DOHH2 (cell line): ENCODE measurements at regions not wholly inside any gene's neighbourhood (a gene's known extent, or its start where the extent isn't known, plus 50 kb on each side); places are given as distances from the start of the nearest gene placed in this dataset.

ENCODE experiments used
- H3F3A ChIP-seq: fragments of 200-600 bp; sonication (generic), shearing (Covaris generic); 2 replicates; pipeline ENCODE4 v1.6.0; 2016; ENCODE audit warnings: antibody characterized with exemption, mild to moderate bottlenecking; ENCODE audit not compliant: control insufficient read depth, insufficient read depth
- H3K27ac ChIP-seq: fragments of 200-600 bp; sonication (generic); 2 replicates; pipeline ENCODE4 v1.5.1; 2014; ENCODE audit warnings: low read depth, mild to moderate bottlenecking, low read length, moderate library complexity
- H3K27me3 ChIP-seq: fragments of 200-600 bp; sonication (generic); 2 replicates; pipeline ENCODE4 v1.6.1; 2014; ENCODE audit warnings: mild to moderate bottlenecking, low read length, mixed read lengths; ENCODE audit not compliant: control insufficient read depth
- H3K36me3 ChIP-seq: fragments of 200-600 bp; sonication (generic); 2 replicates; pipeline ENCODE4 v1.6.1; 2014; ENCODE audit warnings: mild to moderate bottlenecking, low read length, moderate library complexity, mixed read lengths; ENCODE audit not compliant: control insufficient read depth
- H3K4me1 ChIP-seq: fragments of 200-600 bp; sonication (generic); 2 replicates; pipeline ENCODE4 v1.6.1; 2014; ENCODE audit warnings: mild to moderate bottlenecking, low read length, mixed read lengths; ENCODE audit not compliant: control insufficient read depth
- H3K4me2 ChIP-seq: fragments of 200-600 bp; sonication (generic); 2 replicates; pipeline ENCODE4 v1.6.0; 2014; ENCODE audit warnings: mild to moderate bottlenecking, low read length, moderate library complexity
- H3K4me3 ChIP-seq: fragments of 200-600 bp; sonication (generic); 2 replicates; pipeline ENCODE4 v1.5.1; 2014; ENCODE audit warnings: mild to moderate bottlenecking, low read length, mixed read lengths
- H3K79me2 ChIP-seq: fragments of 200-600 bp; sonication (generic); 2 replicates; pipeline ENCODE4 v1.6.1; 2014; ENCODE audit warnings: mild to moderate bottlenecking, low read length, mixed read lengths; ENCODE audit not compliant: control insufficient read depth
- H3K9me2 ChIP-seq: fragments of 200-600 bp; sonication (generic); replicated peaks from 2 replicates; pipeline ENCODE4 v1.6.1; 2014; ENCODE audit warnings: mild to moderate bottlenecking, low read length, mixed read lengths; ENCODE audit not compliant: control insufficient read depth
- H3K9me3 ChIP-seq: fragments of 200-600 bp; sonication (generic); 2 replicates; pipeline ENCODE4 v1.6.1; 2014; ENCODE audit warnings: antibody characterized with exemption, low read length, mixed read lengths; ENCODE audit not compliant: control insufficient read depth, insufficient read depth
- H4K20me1 ChIP-seq: fragments of 200-600 bp; sonication (generic); 2 replicates; pipeline ENCODE4 v1.6.0; 2014; ENCODE audit warnings: low read depth, mild to moderate bottlenecking, antibody characterized with exemption, low read length, moderate library complexity; ENCODE audit not compliant: control insufficient read depth, insufficient read depth
- EZH2phosphoT487 ChIP-seq: fragments of 200-600 bp; sonication (generic); IDR thresholded peaks from 2 replicates; pipeline ENCODE4 v1.6.1; 2017; ENCODE audit warnings: borderline replicate concordance, mild to moderate bottlenecking, antibody characterized with exemption, low read length, moderate library complexity, mixed read lengths
- TF ChIP-seq, protein P1 (sequence below): fragments of 200-600 bp; sonication (generic); IDR thresholded peaks from one replicate; pipeline ENCODE4 v1.5.1; 2014; ENCODE audit warnings: antibody characterized with exemption, mild to moderate bottlenecking, low read depth, low read length; ENCODE audit not compliant: poor library complexity, severe bottlenecking

- no peak for TF ChIP-seq EZH2phosphoT487
- TF ChIP-seq, protein P1, sequence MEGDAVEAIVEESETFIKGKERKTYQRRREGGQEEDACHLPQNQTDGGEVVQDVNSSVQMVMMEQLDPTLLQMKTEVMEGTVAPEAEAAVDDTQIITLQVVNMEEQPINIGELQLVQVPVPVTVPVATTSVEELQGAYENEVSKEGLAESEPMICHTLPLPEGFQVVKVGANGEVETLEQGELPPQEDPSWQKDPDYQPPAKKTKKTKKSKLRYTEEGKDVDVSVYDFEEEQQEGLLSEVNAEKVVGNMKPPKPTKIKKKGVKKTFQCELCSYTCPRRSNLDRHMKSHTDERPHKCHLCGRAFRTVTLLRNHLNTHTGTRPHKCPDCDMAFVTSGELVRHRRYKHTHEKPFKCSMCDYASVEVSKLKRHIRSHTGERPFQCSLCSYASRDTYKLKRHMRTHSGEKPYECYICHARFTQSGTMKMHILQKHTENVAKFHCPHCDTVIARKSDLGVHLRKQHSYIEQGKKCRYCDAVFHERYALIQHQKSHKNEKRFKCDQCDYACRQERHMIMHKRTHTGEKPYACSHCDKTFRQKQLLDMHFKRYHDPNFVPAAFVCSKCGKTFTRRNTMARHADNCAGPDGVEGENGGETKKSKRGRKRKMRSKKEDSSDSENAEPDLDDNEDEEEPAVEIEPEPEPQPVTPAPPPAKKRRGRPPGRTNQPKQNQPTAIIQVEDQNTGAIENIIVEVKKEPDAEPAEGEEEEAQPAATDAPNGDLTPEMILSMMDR = no peak
- Histone ChIP-seq H3K4me2 (no peak overlapping the region), H3K79me2 (no peaks in the 10 kb centered on the region), H3F3A (no peaks in the 10 kb centered on the region), H3K4me3 (no peak overlapping the region), H3K9me2 (no peaks in the 10 kb centered on the region), H3K27ac (no peak overlapping the region), H4K20me1 (no peaks in the 10 kb centered on the region), H3K9me3 (no peaks in the 10 kb centered on the region), H3K4me1 (no peaks in the 10 kb centered on the region), H3K36me3 (no peaks in the 10 kb centered on the region), H3K27me3 (no peaks in the 10 kb centered on the region)
Observed at GRCh38 chr10:130835068-130835467, 476.5 kb downstream of the TCERG1L start.

DNA sequence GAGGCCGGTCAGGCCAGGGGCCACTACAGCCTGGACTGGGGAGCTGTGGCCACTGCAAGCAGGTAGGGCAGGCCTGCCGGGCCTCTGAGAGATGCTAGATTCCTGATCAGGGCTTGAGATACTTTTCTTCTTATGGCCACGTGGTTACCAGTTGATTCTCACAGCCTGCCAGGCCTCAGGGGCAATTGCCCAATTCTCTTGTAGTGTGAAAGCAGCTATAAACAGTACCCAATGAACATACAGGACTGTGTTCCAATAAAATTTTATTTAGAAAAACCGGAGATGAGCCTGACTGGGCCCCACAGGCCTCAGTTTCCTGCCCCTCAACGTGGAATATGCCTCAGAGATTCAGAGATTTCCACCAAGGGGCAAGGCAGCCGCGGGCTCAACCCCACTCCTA lies 475.2 kb downstream of the TCERG1L start:
- Histone ChIP-seq H3K27me3 (no peaks in the 10 kb centered on the region), H3K4me1 (no peaks in the 10 kb centered on the region), H3K79me2 (no peaks in the 10 kb centered on the region), H3K4me3 (no peak overlapping the region), H3K36me3 (no peaks in the 10 kb centered on the region), H3K27ac (no peak overlapping the region), H3K9me2 (no peaks in the 10 kb centered on the region), H3F3A (no peaks in the 10 kb centered on the region), H4K20me1 (no peaks in the 10 kb centered on the region), H3K9me3 (no peaks in the 10 kb centered on the region), H3K4me2 (no peak overlapping the region)
- no peak for TF ChIP-seq EZH2phosphoT487
- TF ChIP-seq, protein P1 = no peak

- no peaks in the 10 kb centered on the region for H3K9me2 ChIP-seq
- no peaks in the 10 kb centered on the region for H3K27me3 ChIP-seq
- no peak overlapping the region for H3K4me3 ChIP-seq
- H3K9me3 ChIP-seq = no peaks in the 10 kb centered on the region
- no peaks in the 10 kb centered on the region for H3K36me3 ChIP-seq
- no peak overlapping the region for H3K4me2 ChIP-seq
- no peak for TF ChIP-seq EZH2phosphoT487
- no peaks in the 10 kb centered on the region for H3K4me1 ChIP-seq
- H3K79me2 ChIP-seq = no peaks in the 10 kb centered on the region
- no peaks in the 10 kb centered on the region for H3F3A ChIP-seq
- H4K20me1 ChIP-seq = no peaks in the 10 kb centered on the region
- no peak overlapping the region for H3K27ac ChIP-seq
Observed at GRCh38 chr10:130843051-130843653, 468.4 kb downstream of the TCERG1L start.

GRCh38 chr10:130844310-130844709 lies 467.2 kb downstream of the TCERG1L start:
- Histone ChIP-seq H3K4me3 (no peak overlapping the region), H3K4me2 (no peak overlapping the region), H4K20me1 (no peaks in the 10 kb centered on the region), H3K9me2 (no peaks in the 10 kb centered on the region), H3K79me2 (no peaks in the 10 kb centered on the region), H3K36me3 (no peaks in the 10 kb centered on the region), H3K27ac (no peak overlapping the region), H3K4me1 (no peaks in the 10 kb centered on the region), H3K9me3 (no peaks in the 10 kb centered on the region), H3K27me3 (no peaks in the 10 kb centered on the region), H3F3A (no peaks in the 10 kb centered on the region)
- TF ChIP-seq, protein P1 = no peak
- no peak for TF ChIP-seq EZH2phosphoT487
